ENCODE measurements at regions not wholly inside any gene's neighbourhood (a gene's known extent, or its start where the extent isn't known, plus 50 kb on each side); places are given as distances from the start of the nearest gene placed in this dataset.

- Histone ChIP-seq H2AFZ (ENCODE audit: low read length) (no peak overlapping the region), H3K4me2 (ENCODE audit: insufficient read depth, insufficient read length, low read length) (no peak overlapping the region), H3K9ac (ENCODE audit: extremely low read depth, insufficient read length, low read length) (no peak overlapping the region), H3K23ac (ENCODE audit: insufficient read length, low read depth, low read length) (no peak overlapping the region), H3K27me3 (ENCODE audit: insufficient read depth, low read length) (no peaks in the 10 kb centered on the region), H3T11ph (ENCODE audit: low read length) (no peak overlapping the region), H3K4me1 (ENCODE audit: insufficient read depth, low read length) (no peaks in the 10 kb centered on the region), H3K79me2 (ENCODE audit: insufficient read depth, low read length) (no peaks in the 10 kb centered on the region), H4K8ac (replicated peaks; ENCODE audit: insufficient read length, low read depth, low read length) (no peak overlapping the region), H2BK20ac (ENCODE audit: low read depth, low read length, poor library complexity, severe bottlenecking) (no peak overlapping the region), H2BK12ac (ENCODE audit: insufficient read length, low read depth, low read length) (no peak overlapping the region), H2BK120ac (ENCODE audit: low read depth, low read length, poor library complexity, severe bottlenecking) (no peak overlapping the region), H3K79me1 (ENCODE audit: insufficient read depth, low read depth, low read length, poor library complexity, severe bottlenecking) (no peaks in the 10 kb centered on the region), H3K27ac (ENCODE audit: insufficient read length, low read depth, low read length) (no peak overlapping the region), H4K91ac (ENCODE audit: insufficient read length, low read depth, low read length) (no peak overlapping the region), H3K23me2 (ENCODE audit: insufficient read length, low read depth, low read length, poor library complexity, severe bottlenecking) (no peaks in the 10 kb centered on the region), H2AK5ac (ENCODE audit: insufficient read length, low read length) (no peak overlapping the region), H3K18ac (ENCODE audit: insufficient read length, low read depth, low read length) (no peak overlapping the region), H2BK5ac (ENCODE audit: insufficient read length, low read length) (no peak overlapping the region), H2BK15ac (ENCODE audit: low read depth, low read length) (no peak overlapping the region), H4K5ac (ENCODE audit: insufficient read length, low read depth, low read length) (no peak overlapping the region), H3K56ac (ENCODE audit: insufficient read length, low read depth, low read length) (no peak overlapping the region), H3K4ac (ENCODE audit: low read depth, low read length) (no peak overlapping the region), H4K20me1 (ENCODE audit: control insufficient read depth, insufficient read depth, insufficient read length) (no peaks in the 10 kb centered on the region), H3K9me3 (ENCODE audit: control insufficient read depth, low read depth, low read length) (no peaks in the 10 kb centered on the region), H3K14ac (ENCODE audit: insufficient read depth, low read length) (no peak overlapping the region)
- no peak for DNase-seq
- TF ChIP-seq, protein P1, sequence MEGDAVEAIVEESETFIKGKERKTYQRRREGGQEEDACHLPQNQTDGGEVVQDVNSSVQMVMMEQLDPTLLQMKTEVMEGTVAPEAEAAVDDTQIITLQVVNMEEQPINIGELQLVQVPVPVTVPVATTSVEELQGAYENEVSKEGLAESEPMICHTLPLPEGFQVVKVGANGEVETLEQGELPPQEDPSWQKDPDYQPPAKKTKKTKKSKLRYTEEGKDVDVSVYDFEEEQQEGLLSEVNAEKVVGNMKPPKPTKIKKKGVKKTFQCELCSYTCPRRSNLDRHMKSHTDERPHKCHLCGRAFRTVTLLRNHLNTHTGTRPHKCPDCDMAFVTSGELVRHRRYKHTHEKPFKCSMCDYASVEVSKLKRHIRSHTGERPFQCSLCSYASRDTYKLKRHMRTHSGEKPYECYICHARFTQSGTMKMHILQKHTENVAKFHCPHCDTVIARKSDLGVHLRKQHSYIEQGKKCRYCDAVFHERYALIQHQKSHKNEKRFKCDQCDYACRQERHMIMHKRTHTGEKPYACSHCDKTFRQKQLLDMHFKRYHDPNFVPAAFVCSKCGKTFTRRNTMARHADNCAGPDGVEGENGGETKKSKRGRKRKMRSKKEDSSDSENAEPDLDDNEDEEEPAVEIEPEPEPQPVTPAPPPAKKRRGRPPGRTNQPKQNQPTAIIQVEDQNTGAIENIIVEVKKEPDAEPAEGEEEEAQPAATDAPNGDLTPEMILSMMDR (conservative IDR thresholded peaks at IDR 0.05): no peak
- Mint-ChIP-seq H3K4me1 (peaks cover 0 to 5% of the 10 kb centered on the region in 2 experiments; a peak in 3 of 4 replicates), H3K4me3 (no peak overlapping the region), H3K27ac (no peak overlapping the region), H3K27me3 (ENCODE audit: low read depth) (no peaks in the 10 kb centered on the region), H3K36me3 (ENCODE audit: insufficient read depth in 1 of 3, low read depth in 3 of 3) (no peaks in the 10 kb centered on the region), H3K9me3 (no peaks in the 10 kb centered on the region)
- WGBS (ENCODE audit: extremely low coverage, insufficient read length, low lambda C conversion rate): no CpG with 5 or more reads among the region's 1 CpG
Measured at GRCh38 chr20:53800418-53800817, 206.8 kb upstream of the ZNF217 start.
